GM12873 (cell line): ENCODE measurements at regions not wholly inside any gene's neighbourhood (a gene's known extent, or its start where the extent isn't known, plus 50 kb on each side); places are given as distances from the start of the nearest gene placed in this dataset.

Source experiments
- TF ChIP-seq, protein P1 (sequence below): IDR thresholded peaks from 2 replicates; pipeline ENCODE4 v1.5.1; 2012; ENCODE audit warnings: low read depth, mild to moderate bottlenecking, moderate library complexity, low read length, control low read depth; ENCODE audit not compliant: insufficient read depth; ENCODE audit errors: missing control alignments

DNA sequence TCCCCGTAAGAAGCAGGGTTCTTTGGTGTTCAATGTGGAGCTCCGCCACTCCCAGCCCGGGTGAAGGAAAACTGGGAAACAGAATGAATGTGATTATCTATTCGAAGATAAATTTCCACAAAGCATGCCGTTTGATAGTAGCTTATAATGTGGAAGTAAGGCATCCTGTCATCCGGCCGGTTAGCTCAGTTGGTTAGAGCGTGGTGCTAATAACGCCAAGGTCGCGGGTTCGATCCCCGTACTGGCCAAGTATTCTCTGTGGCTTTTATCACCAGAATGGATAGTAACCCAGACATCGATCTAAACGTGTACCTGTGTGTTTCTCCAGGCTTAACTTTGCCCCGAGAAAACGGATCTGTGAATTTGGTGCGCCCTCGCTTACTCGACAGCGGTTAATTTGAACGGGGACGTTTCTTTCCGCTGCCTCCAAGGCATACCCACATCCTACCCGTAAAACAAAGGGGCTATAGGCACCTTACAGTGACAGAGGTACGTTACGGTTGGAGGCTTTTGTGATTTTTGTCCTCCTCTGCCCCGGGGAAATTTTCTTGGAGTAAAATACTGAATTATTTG lies 215.2 kb upstream of the ZNF184 start:
- TF ChIP-seq, protein P1, sequence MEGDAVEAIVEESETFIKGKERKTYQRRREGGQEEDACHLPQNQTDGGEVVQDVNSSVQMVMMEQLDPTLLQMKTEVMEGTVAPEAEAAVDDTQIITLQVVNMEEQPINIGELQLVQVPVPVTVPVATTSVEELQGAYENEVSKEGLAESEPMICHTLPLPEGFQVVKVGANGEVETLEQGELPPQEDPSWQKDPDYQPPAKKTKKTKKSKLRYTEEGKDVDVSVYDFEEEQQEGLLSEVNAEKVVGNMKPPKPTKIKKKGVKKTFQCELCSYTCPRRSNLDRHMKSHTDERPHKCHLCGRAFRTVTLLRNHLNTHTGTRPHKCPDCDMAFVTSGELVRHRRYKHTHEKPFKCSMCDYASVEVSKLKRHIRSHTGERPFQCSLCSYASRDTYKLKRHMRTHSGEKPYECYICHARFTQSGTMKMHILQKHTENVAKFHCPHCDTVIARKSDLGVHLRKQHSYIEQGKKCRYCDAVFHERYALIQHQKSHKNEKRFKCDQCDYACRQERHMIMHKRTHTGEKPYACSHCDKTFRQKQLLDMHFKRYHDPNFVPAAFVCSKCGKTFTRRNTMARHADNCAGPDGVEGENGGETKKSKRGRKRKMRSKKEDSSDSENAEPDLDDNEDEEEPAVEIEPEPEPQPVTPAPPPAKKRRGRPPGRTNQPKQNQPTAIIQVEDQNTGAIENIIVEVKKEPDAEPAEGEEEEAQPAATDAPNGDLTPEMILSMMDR = no peak

DNA sequence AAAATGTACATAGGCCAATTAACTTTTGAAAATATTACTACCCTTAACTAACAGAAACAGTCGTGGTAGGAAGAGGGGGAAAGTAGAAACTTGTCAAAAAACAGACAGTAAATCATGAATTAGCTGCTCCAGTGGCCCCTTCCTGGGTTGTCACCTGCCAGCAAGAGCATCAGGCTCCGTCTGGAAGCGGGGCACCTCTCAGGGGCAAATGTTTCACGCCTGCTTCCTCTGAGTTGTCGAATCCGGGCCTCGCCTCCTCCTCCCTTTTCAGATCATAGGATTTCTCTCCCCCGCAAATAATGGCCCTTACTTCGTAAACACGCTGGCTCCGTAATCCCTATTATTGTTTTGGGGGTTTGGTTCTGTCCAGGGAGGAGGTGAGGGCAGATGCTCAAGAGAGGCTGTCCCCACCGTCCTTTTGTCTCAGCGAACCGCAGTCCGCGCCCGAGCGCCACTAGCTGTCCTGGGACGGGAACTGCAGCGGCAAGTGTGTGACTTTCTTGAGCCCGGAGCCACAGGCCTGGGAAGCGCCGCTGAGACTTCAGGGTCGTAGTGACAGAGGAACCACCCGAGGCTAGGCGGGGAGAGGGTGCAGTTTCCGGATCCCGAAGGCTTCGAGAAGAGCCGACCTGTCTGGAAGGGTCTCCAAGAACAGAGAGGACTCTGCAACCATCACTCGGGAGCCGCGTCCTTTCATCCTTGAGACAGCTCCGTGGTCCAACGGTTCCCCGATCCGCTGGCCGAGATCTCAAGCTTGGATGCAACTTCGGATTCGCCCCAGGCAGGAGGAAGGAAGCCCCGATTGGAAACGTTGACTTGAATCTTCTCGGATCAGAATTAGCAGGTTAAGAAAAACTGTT lies 214.5 kb upstream of the ZNF184 start:
- TF ChIP-seq, protein P1 = peak; percentile 92

DNA sequence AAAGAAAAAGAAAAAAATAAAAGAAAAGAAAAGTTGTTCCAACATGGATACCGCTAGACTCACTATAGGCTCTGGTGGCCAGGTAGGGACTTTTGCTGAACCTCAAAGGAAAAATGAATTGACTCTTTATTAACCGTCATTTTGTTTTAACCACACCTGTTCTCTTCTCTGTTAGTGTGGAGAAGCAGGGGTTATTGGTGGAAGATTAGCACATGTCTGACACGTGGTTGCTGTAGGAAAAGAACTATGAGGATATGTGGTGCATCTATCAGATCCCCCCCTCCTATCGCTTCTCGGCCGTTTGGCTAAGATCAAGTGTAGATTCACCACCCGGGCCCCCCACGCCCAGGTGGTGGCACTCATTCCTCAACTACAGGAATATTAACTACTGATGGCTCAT lies 212.4 kb upstream of the ZNF184 start:
- TF ChIP-seq, protein P1 = no peak

DNA sequence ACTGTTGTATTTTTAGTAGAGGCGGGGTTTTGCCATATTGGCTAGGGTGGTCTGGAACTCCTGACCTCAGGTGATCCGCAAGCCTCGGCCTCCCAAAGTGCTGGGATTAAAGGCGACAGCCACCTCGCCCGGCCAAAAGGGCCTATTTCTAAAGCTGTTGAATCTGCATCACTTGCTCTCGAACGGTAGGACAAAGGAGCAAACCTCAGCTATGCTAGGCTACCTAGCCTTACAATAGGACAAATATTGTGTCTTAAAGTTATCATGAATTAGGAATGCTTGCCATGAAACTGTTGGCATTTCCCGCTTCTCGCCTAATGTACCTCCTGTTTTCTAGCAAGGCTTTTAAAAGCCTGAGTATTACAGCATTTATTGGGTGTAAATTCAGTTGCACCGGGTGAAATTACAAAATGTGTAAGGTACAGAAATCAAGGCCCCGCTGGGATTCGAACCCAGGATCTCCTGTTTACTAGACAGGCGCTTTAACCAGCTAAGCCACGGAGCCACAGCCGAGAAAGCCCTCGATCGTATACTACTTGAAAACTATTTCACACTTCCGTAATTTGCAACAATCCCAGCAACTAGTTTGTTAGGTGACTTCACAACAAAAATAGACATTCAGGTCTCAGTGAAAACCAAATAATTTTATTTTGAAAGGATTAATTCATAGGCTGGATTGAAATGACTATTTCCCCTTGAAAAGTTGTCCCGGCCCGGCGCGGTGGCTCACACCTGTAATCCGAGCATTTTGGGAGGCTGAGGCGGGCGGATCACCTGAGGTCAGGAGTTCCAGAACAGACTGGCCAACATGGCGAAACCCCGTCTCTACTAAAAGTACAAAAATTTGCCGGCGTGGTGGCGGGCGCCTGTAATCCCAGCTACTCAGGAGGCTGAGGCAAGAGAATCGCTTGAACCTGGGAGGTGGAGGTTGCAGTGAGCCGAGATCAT lies 211.6 kb upstream of the ZNF184 start:
- TF ChIP-seq, protein P1 = no peak

DNA sequence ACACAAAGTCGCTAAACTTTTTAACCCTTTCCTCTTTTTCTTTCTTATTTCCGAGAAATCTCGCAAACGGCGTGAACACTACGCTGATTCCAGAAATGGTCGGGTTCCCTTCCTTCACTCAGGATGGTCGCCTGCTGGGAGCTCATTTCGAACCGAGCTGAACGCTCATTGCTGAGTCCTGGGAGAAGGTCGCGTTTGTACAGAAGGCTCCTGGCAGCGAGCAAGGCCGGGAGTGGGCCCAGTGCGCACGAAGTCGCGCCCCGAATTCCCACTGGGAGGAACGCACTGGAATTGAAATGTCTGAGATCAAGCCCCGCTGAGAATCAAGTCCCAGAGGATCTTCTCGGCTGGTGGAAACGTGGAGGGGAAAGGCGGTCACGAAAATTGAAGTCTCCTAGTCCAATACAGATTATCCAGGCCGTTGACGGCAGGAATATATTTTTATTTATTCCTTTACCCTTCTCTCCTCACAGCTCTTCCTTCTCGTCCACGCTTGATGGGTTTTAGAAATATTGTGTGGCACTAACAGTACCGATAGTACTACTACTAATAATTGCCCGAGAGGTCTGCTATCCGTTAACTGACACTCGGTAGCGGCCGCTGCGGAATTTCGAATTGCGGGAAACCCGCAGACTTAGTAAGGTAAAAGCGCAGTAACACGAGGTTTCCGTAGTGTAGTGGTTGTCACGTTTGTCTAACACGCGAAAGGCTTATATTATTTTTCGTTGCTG lies 207.2 kb upstream of the ZNF184 start:
- TF ChIP-seq, protein P1 = no peak

DNA sequence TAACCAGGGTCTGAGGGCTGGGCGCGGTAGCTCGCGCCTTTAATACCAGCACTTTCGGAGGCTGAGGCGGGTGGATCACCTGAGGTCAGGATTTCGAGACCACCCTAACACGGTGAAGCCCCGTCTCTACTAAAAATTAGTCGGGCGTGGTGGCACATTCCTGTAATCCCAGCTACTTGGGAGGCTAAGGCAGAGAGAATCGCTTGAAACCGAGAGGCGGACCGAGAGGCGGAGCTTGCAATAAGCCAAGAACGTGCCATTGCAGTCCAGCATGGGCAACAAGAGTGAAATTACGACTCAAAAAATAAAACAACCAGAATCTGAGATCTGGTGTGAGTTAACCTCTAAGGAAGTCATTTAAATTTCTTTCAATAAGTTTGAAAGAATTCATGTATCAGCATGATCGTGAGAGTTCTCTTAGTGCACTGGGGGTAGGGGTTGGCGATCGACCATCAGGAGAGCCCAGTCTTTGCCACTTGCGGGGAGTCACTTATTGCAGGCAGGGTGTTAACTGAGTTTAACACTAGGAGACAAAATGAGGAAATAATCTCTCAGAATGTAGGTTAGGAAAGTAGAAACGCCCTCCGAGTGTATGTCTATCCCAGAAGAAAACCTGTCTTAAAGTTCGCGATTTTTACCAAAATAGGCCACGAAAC lies 206.5 kb upstream of the ZNF184 start:
- TF ChIP-seq, protein P1 = no peak
